ENCODE measurements at regions not wholly inside any gene's neighbourhood (a gene's known extent, or its start where the extent isn't known, plus 50 kb on each side); places are given as distances from the start of the nearest gene placed in this dataset.

DNA sequence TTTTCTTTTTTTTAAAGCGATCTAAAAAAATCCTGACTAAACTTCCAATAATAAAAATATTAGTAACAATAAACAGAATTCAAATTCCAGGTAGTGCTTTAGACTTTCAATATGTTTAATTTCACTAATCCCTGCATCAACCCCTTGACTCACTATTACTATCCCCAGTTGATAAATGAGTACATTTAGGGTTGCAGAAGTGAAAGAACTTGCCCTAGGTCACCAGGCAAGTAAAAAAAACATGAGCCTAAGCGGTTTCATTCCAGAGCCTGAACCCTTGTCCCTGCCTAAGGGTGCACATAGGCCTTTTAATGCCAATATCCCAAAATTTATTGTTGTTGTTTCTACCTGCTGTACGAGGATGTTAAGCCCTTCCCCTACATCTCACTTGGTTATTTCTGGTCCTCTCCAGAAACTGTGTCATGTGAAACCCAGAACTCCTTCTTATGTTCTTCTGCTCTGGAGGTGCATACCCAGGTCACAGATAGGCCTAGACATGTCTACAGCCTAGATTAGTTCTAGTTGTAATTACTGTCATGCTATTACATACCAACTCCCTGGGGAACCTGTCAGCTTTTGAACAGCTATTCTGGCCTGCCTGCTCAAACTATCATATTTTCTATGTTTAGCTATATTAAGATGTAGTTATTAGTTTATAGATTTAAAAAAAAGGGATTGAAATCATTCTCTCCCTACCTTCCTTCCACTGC, 244.5 kb upstream of the PITX2 start (continued):
- TF ChIP-seq, protein P1, sequence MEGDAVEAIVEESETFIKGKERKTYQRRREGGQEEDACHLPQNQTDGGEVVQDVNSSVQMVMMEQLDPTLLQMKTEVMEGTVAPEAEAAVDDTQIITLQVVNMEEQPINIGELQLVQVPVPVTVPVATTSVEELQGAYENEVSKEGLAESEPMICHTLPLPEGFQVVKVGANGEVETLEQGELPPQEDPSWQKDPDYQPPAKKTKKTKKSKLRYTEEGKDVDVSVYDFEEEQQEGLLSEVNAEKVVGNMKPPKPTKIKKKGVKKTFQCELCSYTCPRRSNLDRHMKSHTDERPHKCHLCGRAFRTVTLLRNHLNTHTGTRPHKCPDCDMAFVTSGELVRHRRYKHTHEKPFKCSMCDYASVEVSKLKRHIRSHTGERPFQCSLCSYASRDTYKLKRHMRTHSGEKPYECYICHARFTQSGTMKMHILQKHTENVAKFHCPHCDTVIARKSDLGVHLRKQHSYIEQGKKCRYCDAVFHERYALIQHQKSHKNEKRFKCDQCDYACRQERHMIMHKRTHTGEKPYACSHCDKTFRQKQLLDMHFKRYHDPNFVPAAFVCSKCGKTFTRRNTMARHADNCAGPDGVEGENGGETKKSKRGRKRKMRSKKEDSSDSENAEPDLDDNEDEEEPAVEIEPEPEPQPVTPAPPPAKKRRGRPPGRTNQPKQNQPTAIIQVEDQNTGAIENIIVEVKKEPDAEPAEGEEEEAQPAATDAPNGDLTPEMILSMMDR (IDR thresholded peaks at IDR 0.05; ENCODE audit: control extremely low read depth in 1 of 3, insufficient read depth in 1 of 3, low read depth in 1 of 3, low read length in 3 of 3): no peak
- TF ChIP-seq, protein P2, sequence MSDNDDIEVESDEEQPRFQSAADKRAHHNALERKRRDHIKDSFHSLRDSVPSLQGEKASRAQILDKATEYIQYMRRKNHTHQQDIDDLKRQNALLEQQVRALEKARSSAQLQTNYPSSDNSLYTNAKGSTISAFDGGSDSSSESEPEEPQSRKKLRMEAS (IDR thresholded peaks at IDR 0.05): no peak
